Smooth muscle cell (in vitro differentiated cells): ENCODE measurements at regions not wholly inside any gene's neighbourhood (a gene's known extent, or its start where the extent isn't known, plus 50 kb on each side); places are given as distances from the start of the nearest gene placed in this dataset.
A peak's percentile ranks its signal among the peaks of the same experiment; 100 is the strongest.

Experiments used
- DNase-seq: peaks from one replicate; lab custom pipeline; 2025; ENCODE audit not compliant: unreplicated experiment; lab: John Stamatoyannopoulos, UW
- H2AFZ ChIP-seq: fragments of 200-600 bp; sonication (generic); 2 replicates; pipeline ENCODE4 v1.6.0; 2016; ENCODE audit warnings: antibody characterized with exemption, low read depth, mild to moderate bottlenecking
- H3F3A ChIP-seq: fragments of 200-600 bp; sonication (generic); 2 replicates; pipeline ENCODE4 v1.6.0; 2017; ENCODE audit warnings: antibody characterized with exemption, low read depth
- H3K27ac ChIP-seq: fragments of 200-600 bp; sonication (generic); 2 replicates; pipeline ENCODE4 v1.5.1; 2016; ENCODE audit warnings: low read depth, mild to moderate bottlenecking
- H3K27me3 ChIP-seq: fragments of 200-600 bp; sonication (generic); 2 replicates; pipeline ENCODE4 v1.6.1; 2016; ENCODE audit warnings: low read depth, mild to moderate bottlenecking
- H3K36me3 ChIP-seq: fragments of 200-600 bp; sonication (generic); 2 replicates; pipeline ENCODE4 v1.5.1; 2016; ENCODE audit warnings: low read depth
- H3K4me1 ChIP-seq: fragments of 200-600 bp; sonication (generic); 2 replicates; pipeline ENCODE4 v1.5.1; 2016; ENCODE audit warnings: low read depth
- H3K4me2 ChIP-seq: fragments of 200-600 bp; sonication (generic); 2 replicates; pipeline ENCODE4 v1.6.0; 2016; ENCODE audit warnings: mild to moderate bottlenecking
- H3K4me3 ChIP-seq: fragments of 200-600 bp; sonication (generic); 2 replicates; pipeline ENCODE4 v1.5.1; 2016; ENCODE audit warnings: mild to moderate bottlenecking
- H3K79me2 ChIP-seq: fragments of 200-600 bp; sonication (generic); 2 replicates; pipeline ENCODE4 v1.6.0; 2016; ENCODE audit warnings: low read depth, mild to moderate bottlenecking
- H3K9ac ChIP-seq: fragments of 200-600 bp; sonication (generic); 2 replicates; pipeline ENCODE4 v1.6.0; 2016; ENCODE audit warnings: low read depth
- H3K9me3 ChIP-seq: fragments of 200-600 bp; sonication (generic); replicated peaks from 2 replicates; pipeline ENCODE4 v1.5.1; 2016; ENCODE audit warnings: low read depth
- H4K20me1 ChIP-seq: fragments of 200-600 bp; sonication (generic); 2 replicates; pipeline ENCODE4 v1.6.0; 2016; ENCODE audit warnings: low read depth
- CTCF ChIP-seq: fragments of 200-600 bp; sonication (generic); IDR thresholded peaks from 2 replicates; pipeline ENCODE4 v1.5.1; 2017; ENCODE audit warnings: borderline replicate concordance, mild to moderate bottlenecking, antibody characterized with exemption; ENCODE audit not compliant: insufficient read depth, poor library complexity, severe bottlenecking
- WGBS: methylation state at CpG from one replicate; pipeline ENCODE4 v1.1.7; 2016; ENCODE audit warnings: low lambda C conversion rate; 5-methylcytosine and 5-hydroxymethylcytosine counted together

DNA sequence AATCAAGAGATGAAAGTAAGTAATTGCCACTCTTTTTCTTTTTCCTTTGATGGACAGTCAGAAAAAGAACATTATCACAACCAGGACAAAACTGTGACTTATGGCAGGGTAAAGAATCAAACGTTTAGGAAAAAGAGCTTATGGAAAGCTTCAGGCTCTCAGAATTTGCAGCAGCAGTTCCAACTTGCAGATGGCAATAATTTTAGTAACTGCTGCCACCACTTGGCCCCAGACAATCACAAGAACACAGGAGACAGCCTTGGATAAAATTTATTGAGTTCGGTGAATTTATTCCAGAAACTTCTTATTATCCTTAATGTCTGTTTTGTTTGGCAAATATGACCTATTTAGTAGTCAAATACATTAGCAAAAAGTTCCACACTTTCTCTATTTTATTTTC, 804.4 kb downstream of the BRINP3 start:
- no peak for DNase-seq
- Histone ChIP-seq H3K36me3 (no peaks in the 10 kb centered on the region), H3F3A (no peaks in the 10 kb centered on the region), H3K4me1 (no peaks in the 10 kb centered on the region), H4K20me1 (no peaks in the 10 kb centered on the region), H3K79me2 (no peaks in the 10 kb centered on the region), H3K27ac (no peak overlapping the region), H3K9me3 (no peaks in the 10 kb centered on the region), H3K4me2 (no peak overlapping the region), H3K27me3 (peaks cover 15% of the 10 kb centered on the region), H3K9ac (no peak overlapping the region), H3K4me3 (no peak overlapping the region), H2AFZ (no peak overlapping the region)
- TF ChIP-seq CTCF: no peak
- 63% methylated on average over 2 of the region's 2 CpGs for WGBS

- Histone ChIP-seq H3K9me3 (no peaks in the 10 kb centered on the region), H3K36me3 (no peaks in the 10 kb centered on the region), H3K4me3 (no peak overlapping the region), H3K79me2 (no peaks in the 10 kb centered on the region), H3K27me3 (peaks cover 18% of the 10 kb centered on the region), H3K4me1 (no peaks in the 10 kb centered on the region), H2AFZ (no peak overlapping the region), H3F3A (no peaks in the 10 kb centered on the region), H3K4me2 (no peak overlapping the region), H3K27ac (no peak overlapping the region), H4K20me1 (no peaks in the 10 kb centered on the region), H3K9ac (no peak overlapping the region)
- 87% methylated on average over 6 of the region's 6 CpGs for WGBS
- DNase-seq: no peak
- no peak for TF ChIP-seq CTCF
These were observed 801.9 kb downstream of the BRINP3 start for GRCh38 chr1:189675712-189676244.

DNA sequence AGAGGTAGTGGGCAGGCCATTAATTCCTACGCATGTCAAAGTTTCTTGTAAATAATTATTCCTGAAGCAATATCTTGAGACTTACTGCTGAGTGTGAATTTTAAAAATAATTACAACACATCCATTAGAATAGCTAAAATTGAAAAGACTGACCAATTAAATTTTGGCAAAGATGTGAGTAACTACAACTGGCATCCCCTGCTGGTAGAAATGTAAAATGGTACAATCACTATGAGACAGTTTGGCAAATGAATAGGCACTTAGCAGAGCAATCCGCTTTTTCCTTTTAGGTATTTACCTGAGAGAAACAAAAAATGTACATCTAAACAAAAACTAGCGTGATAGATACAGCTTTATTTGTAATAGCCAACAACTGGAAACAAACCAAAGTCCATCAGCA, 798.9 kb downstream of the BRINP3 start:
- peaks cover 33% of the 10 kb centered on the region for H3K27me3 ChIP-seq
- no peaks in the 10 kb centered on the region for H4K20me1 ChIP-seq
- no peak overlapping the region for H3K9ac ChIP-seq
- DNase-seq: no peak
- no peaks in the 10 kb centered on the region for H3F3A ChIP-seq
- no peaks in the 10 kb centered on the region for H3K36me3 ChIP-seq
- WGBS: 87% methylated on average over 3 of the region's 3 CpGs
- H3K4me2 ChIP-seq: no peak overlapping the region
- peak; percentile 38 for TF ChIP-seq CTCF
- H2AFZ ChIP-seq: no peak overlapping the region
- H3K9me3 ChIP-seq: no peaks in the 10 kb centered on the region
- H3K79me2 ChIP-seq: no peaks in the 10 kb centered on the region
- no peak overlapping the region for H3K4me3 ChIP-seq
- no peak overlapping the region for H3K27ac ChIP-seq
- H3K4me1 ChIP-seq: no peaks in the 10 kb centered on the region

DNA sequence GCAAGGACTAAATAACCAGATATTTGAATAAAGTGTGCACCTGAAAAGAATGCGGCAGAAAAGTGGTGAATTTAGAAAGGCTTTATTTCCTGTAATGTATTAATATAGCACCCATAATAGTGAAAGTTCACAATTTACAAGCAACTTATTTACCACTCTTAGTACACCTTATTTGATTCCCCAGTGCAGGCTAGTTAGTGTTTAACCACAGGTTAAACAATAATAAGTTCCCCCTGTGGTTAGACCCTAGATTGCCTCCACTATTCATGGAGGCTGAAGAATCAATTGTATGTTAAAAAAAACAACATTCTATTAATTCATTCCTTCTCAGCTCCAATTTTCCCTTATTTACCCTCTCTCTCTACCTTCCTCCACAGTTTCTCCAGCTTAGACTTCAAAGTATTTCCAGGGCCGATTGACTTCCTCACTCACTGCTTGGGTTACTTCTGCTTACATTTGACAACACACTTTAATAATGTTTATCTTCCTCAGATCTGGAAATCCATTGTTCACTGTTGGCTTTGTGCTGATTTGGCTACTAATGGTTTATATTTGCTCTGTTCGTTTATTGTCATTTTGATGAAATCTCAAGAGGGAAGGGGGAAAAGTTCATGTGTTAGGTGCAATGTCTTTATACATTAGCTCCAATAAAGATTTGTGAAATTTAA, 796.3 kb downstream of the BRINP3 start:
- Histone ChIP-seq H2AFZ (no peak overlapping the region), H3K4me2 (no peak overlapping the region), H3K36me3 (no peaks in the 10 kb centered on the region), H3K27me3 (peaks cover 25% of the 10 kb centered on the region), H3F3A (no peaks in the 10 kb centered on the region), H3K4me1 (no peaks in the 10 kb centered on the region), H3K27ac (no peak overlapping the region), H3K9me3 (no peaks in the 10 kb centered on the region), H3K9ac (no peak overlapping the region), H3K4me3 (no peak overlapping the region), H4K20me1 (no peaks in the 10 kb centered on the region), H3K79me2 (no peaks in the 10 kb centered on the region)
- no peak for DNase-seq
- WGBS: 90% methylated on average over 3 of the region's 3 CpGs
- no peak for TF ChIP-seq CTCF
